ENCODE measurements at regions not wholly inside any gene's neighbourhood (a gene's known extent, or its start where the extent isn't known, plus 50 kb on each side); places are given as distances from the start of the nearest gene placed in this dataset.

GRCh38 chr2:15076668-15077067 is 444.2 kb downstream of the LRATD1 start:
- TF ChIP-seq CTCF (conservative IDR thresholded peaks at IDR 0.05; ENCODE audit: low read depth in 2 of 2) (no peak), EZH2phosphoT487 (IDR thresholded peaks at IDR 0.05; ENCODE audit: unreplicated experiment) (no peak), POLR2AphosphoS5 (IDR thresholded peaks at IDR 0.05; ENCODE audit: low read depth) (no peak), EZH2 (IDR thresholded peaks at IDR 0.05; ENCODE audit: low read depth, unreplicated experiment) (no peak), ETS1 (IDR thresholded peaks at IDR 0.05) (no peak), JUNB (IDR thresholded peaks at IDR 0.05; ENCODE audit: unreplicated experiment) (no peak), ZNF114 (CRISPR knock-in tag; IDR thresholded peaks at IDR 0.05) (no peak), CREB1 (CRISPR knock-in tag; IDR thresholded peaks at IDR 0.05; ENCODE audit: low read depth) (no peak), ZNF462 (CRISPR knock-in tag; IDR thresholded peaks at IDR 0.05) (no peak), REST (IDR thresholded peaks at IDR 0.05; ENCODE audit: unreplicated experiment) (no peak), ZNF331 (CRISPR knock-in tag; IDR thresholded peaks at IDR 0.05; ENCODE audit: low read depth) (no peak)

Data from GM23338 (cell line).